Keratinocyte (primary cell): ENCODE measurements at regions not wholly inside any gene's neighbourhood (a gene's known extent, or its start where the extent isn't known, plus 50 kb on each side); places are given as distances from the start of the nearest gene placed in this dataset.

Source experiments
- EZH2 ChIP-seq: IDR thresholded peaks from one replicate; pipeline ENCODE4 v1.6.1; 2012; ENCODE audit warnings: inconsistent platforms, mild to moderate bottlenecking, low read length, moderate library complexity
- TF ChIP-seq, protein P1 (sequence below), 3 experiments: IDR thresholded peaks in 1 of 3; conservative IDR thresholded peaks in 1 of 3; optimal IDR thresholded peaks in 1 of 3; 2 replicates in 2 of 3; 3 replicates in 1 of 3; pipeline versions ENCODE3 to v1.5.1; 2011; ENCODE audit warnings: low read length in 3 of 3, mild to moderate bottlenecking in 3 of 3, moderate library complexity in 2 of 3, control low read depth in 1 of 3, inconsistent platforms in 1 of 3; ENCODE audit not compliant: insufficient read depth in 2 of 3; ENCODE audit errors: extremely low read depth in 1 of 3

DNA sequence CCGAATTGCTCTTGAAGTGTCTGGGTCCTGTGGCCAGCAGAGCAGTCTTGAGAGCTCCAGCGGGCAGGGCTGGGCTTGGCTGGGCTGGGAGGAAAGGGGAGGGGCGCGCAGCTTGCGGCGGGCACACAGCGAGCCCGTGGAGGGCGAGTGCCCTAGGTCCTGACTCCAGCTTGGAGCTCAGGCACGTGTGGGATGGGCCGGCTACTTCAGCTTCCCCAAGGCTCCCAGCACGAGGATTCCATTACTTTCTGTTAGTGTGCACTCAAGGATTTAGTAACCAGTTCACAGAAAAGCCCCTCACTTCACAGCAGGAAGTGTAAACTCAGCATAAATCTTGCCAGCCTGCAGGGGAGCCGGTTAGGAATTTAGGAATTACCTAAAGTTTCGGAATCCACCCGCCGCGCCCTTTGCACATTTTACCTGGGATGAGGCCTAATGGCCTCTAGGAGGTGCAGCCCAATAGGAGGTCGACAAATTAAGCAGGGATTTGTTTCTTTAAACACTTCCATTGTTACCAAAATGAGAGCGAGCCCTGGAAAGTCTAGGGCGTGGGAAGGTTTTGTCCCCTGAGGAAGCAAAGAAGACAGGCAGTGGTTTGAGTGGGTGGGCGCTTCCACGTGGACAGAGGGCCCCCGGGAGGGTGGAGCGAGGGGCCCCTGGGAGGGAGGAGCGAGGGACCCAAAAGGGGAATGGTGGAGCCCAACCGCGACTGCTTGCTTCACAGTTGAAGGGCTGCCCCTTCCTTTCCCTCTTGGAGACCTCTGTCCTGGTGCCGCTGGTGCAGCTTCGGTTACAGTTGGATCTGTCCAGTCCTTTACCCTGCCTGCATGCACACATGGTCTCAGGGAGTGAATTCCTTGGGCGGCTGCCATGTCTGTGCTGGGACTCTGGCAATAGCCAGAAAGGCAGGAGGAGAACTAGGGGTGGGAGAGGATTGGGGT, 93.3 kb downstream of the CTAGE1 start:
- TF ChIP-seq, protein P1, sequence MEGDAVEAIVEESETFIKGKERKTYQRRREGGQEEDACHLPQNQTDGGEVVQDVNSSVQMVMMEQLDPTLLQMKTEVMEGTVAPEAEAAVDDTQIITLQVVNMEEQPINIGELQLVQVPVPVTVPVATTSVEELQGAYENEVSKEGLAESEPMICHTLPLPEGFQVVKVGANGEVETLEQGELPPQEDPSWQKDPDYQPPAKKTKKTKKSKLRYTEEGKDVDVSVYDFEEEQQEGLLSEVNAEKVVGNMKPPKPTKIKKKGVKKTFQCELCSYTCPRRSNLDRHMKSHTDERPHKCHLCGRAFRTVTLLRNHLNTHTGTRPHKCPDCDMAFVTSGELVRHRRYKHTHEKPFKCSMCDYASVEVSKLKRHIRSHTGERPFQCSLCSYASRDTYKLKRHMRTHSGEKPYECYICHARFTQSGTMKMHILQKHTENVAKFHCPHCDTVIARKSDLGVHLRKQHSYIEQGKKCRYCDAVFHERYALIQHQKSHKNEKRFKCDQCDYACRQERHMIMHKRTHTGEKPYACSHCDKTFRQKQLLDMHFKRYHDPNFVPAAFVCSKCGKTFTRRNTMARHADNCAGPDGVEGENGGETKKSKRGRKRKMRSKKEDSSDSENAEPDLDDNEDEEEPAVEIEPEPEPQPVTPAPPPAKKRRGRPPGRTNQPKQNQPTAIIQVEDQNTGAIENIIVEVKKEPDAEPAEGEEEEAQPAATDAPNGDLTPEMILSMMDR (optimal IDR thresholded peaks at IDR 0.05 in 1 of 3, IDR thresholded peaks at IDR 0.05 in 1 of 3, conservative IDR thresholded peaks at IDR 0.05 in 1 of 3; ENCODE audit: extremely low read depth in 1 of 3, insufficient read depth in 2 of 3, low read length in 3 of 3), result peak; percentile 31 to 41 (median 37)
- no peak for TF ChIP-seq EZH2
